ENCODE measurements at regions not wholly inside any gene's neighbourhood (a gene's known extent, or its start where the extent isn't known, plus 50 kb on each side); places are given as distances from the start of the nearest gene placed in this dataset.

DNA sequence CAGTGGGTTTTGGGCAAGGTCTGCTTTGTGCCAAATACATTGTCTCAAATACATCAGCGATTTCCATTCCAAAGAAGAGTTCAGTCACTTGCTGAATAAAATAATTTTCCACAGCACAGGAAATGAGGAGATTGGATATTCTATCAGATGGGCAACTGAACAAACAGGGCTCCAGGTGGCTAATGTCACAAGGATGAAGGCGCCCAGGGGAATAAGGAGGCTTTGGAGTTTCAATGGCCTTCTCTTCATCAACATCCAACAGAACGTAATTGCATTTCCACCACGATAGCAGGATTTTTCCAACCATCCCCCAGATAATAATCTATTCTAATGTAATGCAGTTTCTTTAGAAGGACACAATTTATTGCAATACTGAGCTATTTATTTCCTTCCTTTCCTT, 104.7 kb upstream of the KLHL13 start (continued):
- TF ChIP-seq BCL11A (IDR thresholded peaks at IDR 0.05; ENCODE audit: low read depth in 2 of 2, low read length in 2 of 2) (no peak), RAD21 (IDR thresholded peaks at IDR 0.05 in 1 of 2, conservative IDR thresholded peaks at IDR 0.05 in 1 of 2; ENCODE audit: low read depth in 2 of 2, low read length in 2 of 2) (no peak), NANOG (IDR thresholded peaks at IDR 0.05; ENCODE audit: insufficient read depth, low read depth, low read length, poor library complexity, severe bottlenecking) (no peak)
- TF ChIP-seq, protein P1, sequence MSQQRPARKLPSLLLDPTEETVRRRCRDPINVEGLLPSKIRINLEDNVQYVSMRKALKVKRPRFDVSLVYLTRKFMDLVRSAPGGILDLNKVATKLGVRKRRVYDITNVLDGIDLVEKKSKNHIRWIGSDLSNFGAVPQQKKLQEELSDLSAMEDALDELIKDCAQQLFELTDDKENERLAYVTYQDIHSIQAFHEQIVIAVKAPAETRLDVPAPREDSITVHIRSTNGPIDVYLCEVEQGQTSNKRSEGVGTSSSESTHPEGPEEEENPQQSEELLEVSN (IDR thresholded peaks at IDR 0.05) = no peak

Measured in H1 (cell line).